ENCODE measurements at regions not wholly inside any gene's neighbourhood (a gene's known extent, or its start where the extent isn't known, plus 50 kb on each side); places are given as distances from the start of the nearest gene placed in this dataset.

DNA sequence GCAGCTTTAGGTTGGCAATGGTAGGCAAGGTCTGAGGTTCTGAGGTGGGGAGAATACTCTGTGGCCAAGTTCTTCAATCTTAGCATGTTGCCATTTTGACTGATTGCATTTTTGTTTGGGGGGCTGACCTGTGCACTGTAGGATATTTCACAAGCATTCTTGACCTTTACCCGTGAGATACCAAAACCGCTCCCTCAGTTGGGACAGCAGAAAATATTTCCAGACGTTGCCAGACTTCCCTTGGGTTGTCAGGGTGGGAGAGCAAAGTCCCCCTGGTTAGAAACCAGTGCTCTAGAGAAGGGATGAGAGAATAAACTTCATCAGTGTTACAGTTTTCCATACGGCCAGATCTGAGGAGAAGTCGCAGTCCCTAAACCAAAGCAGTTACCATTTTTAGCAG lies 279.6 kb downstream of the TFAP2B start:
- TF ChIP-seq, protein P1, sequence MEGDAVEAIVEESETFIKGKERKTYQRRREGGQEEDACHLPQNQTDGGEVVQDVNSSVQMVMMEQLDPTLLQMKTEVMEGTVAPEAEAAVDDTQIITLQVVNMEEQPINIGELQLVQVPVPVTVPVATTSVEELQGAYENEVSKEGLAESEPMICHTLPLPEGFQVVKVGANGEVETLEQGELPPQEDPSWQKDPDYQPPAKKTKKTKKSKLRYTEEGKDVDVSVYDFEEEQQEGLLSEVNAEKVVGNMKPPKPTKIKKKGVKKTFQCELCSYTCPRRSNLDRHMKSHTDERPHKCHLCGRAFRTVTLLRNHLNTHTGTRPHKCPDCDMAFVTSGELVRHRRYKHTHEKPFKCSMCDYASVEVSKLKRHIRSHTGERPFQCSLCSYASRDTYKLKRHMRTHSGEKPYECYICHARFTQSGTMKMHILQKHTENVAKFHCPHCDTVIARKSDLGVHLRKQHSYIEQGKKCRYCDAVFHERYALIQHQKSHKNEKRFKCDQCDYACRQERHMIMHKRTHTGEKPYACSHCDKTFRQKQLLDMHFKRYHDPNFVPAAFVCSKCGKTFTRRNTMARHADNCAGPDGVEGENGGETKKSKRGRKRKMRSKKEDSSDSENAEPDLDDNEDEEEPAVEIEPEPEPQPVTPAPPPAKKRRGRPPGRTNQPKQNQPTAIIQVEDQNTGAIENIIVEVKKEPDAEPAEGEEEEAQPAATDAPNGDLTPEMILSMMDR (conservative IDR thresholded peaks at IDR 0.05 in 1 of 2, IDR thresholded peaks at IDR 0.05 in 1 of 2; ENCODE audit: low read depth in 1 of 2, low read length in 2 of 2): no peak
- TF ChIP-seq EZH2 (IDR thresholded peaks at IDR 0.05; ENCODE audit: low read length, missing control alignments): no peak
